NCI-H2029 treated with DMSO at 0.1 percent for 48 hours (cell line): ENCODE measurements at regions not wholly inside any gene's neighbourhood (a gene's known extent, or its start where the extent isn't known, plus 50 kb on each side); places are given as distances from the start of the nearest gene placed in this dataset.
"Not testable (repeated sequence)": the region's sequence is repeated elsewhere in the genome, so short reads cannot be mapped to it uniquely, and the experiment has no call there.

ENCODE experiments used
- DNase-seq: peaks from one replicate; lab custom pipeline; 2025; lab: John Stamatoyannopoulos, UW

- no peak for DNase-seq
Observed at GRCh38 chr4:12447451-12447850, 1018.8 kb upstream of the HS3ST1 start.

DNA sequence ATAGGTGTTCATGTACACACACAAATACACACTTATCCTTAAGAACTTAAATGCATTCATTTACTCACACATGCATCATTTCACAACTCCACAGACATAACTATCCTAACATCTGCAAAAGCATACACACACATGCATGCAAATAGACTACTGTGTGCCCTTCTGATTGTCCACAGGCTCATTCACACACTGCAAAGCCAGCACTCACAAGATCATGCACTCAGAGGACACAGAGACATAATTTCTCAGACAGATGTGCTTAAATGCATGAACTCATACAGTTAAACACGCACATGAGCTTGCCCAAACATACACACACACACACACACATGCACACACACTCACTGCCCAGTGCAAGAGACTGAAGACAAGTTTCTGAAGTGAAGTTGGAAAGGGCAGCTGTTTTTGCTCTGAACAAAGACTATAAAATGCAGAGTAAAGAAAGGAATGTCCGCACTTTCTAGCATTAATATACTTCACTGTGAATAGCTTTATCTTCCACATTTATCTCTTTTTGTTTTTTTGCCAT is 1018.0 kb upstream of the HS3ST1 start:
- no peak for DNase-seq

- DNase-seq: no peak
Observed at GRCh38 chr4:12446256-12446655, 1017.6 kb upstream of the HS3ST1 start.

GRCh38 chr4:12445711-12446235 is 1017.1 kb upstream of the HS3ST1 start:
- DNase-seq: no peak

- DNase-seq: no peak
Observed at GRCh38 chr4:12439633-12440305, 1011.1 kb upstream of the HS3ST1 start.

DNA sequence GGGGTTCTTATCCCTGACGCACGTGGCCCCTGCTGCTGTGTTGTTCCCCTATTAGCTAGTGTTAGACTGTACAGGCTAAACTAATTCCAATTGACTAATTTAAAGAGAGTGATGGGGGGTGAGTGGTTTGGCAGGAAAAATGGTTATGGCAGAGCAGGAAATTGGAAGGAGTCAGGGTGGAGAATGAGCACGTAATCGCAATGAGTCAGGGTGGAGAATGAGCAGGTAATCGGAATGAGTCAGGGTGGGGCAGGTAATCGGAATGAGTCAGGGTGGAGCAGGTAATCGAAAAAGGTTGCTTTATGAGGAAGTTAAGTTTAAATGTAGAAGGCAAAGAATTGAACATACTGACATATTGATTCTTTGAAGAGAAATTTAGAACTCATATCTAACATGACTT is 1002.6 kb upstream of the HS3ST1 start:
- DNase-seq: not testable (repeated sequence)

DNA sequence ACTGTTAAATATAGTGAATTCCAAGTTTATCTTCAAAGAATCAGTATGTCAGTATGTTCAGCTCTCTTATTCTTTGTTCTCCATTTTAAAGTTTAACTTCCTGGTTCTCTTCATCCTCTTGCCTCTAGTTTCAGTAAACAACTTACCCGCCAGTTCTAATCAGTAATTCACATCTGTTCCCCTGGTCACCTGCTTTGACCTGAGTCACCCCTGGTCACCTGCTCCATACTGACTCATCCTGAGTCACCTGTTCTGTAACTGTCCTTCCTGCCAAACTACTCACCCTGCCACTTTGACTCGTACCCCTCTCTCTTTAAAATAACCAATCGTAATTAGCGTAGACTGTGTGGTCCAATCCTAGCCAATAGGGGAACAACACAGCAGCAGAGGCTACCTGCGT is 992.7 kb upstream of the HS3ST1 start:
- no peak for DNase-seq

GRCh38 chr4:12416755-12417154 is 988.1 kb upstream of the HS3ST1 start:
- no peak for DNase-seq

DNA sequence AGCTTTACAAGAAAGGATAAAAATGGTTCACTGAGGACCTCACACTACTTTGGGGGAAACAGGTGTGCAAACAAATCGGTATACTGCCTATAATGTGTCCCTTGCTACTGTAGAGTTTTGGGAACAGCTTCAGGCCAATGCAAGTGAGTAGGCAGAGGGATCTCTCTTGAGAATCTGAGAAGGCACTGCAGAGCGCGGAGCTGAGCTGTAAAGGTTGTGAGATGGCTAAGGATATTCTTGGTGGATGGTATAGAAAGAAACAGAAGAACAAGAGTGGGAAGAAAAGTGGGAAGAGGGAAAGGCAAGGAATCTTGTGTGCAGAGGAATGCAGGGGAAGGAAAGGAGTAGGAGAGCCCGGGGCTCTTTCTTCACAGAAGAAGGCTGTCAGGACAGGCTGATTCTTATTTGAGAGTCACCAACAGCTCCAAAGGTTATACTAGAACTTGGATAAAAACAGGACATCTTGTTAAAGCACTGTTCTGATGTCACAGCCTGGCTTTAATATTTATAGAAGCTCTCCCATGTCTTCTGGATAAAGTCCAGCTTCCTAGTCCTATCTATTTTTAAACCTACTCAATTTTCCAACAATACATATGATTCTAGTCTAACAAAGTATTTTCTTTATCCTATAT is 985.6 kb upstream of the HS3ST1 start:
- DNase-seq: no peak

- no peak for DNase-seq
Observed at GRCh38 chr4:12411072-12411471, 982.4 kb upstream of the HS3ST1 start.

GRCh38 chr4:12409507-12410190 is 981.0 kb upstream of the HS3ST1 start:
- DNase-seq: no peak

DNA sequence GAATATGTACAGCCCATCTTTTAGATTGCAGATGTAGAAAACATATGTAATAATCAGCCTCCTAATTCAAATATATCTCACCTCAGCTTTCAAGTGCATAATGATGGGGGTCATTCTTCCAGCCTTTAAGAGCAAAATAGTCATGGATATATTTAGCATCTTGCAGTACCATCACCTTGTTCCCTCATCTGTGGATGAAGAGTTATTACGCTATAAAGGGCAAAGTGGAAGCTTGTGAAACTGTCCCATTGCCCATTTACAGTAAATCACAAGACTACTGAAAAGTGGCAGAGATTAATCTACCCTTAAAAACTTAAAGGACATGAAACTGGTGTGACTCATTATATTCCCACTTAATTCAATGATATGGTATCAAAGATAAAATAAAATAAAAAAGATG is 979.7 kb upstream of the HS3ST1 start:
- DNase-seq: no peak

DNA sequence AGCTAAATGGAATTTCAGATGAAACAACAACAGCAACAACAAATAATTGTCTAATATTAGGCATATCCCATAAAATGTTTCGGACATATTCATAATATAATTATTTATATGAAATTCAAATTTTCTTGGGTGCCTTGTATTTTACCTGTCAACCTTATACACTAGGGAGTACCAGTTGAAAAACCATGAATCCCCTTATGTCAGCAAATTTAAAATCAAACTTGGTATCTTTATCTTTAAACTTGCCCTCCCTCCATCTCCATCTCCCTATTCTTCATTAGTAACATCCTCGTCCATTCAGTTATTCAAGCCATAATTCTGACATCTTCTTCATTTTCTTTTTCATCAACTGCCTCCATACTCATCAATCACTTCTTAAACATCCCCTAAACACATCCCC is 974.5 kb upstream of the HS3ST1 start:
- no peak for DNase-seq

- DNase-seq: no peak
Observed at GRCh38 chr4:12399781-12400180, 971.1 kb upstream of the HS3ST1 start.

GRCh38 chr4:12393631-12394262 is 965.1 kb upstream of the HS3ST1 start:
- DNase-seq: no peak

DNA sequence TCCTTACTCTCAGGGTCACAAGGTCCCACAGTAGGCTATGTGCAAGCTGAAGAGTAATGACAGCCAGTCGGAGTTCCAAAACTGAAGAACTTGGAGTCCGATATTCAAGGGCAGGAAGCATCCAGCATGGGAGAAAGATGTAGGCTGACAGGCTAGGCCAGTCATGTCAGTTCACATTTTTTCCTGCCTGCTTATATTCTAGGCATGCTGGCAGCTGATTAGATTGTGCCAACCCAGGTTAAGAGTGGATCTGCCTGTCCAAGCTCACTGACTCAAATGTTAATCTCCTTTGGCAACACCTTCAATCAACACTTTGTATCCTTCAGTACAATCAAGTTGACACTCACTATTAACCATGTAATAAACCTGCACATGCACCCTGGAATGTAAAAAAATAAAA is 960.9 kb upstream of the HS3ST1 start:
- no peak for DNase-seq

DNA sequence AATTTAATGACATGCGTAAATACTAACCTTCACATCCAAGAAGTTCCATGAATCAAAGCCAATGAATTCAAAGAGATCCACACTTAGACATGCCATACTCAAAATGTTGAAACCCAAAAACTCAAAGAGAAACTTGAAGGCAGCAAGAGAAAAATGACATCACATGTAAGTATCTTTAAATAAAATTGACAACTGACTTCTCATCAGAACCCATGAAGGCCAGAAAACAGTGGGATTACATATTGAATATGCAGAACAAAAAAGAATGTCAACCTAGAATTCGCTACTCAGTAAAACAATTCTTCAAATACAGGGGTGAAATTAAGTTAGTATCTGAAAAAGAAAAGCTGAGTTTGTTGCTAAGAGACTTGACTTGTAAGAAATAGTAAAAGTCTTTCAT is 953.9 kb upstream of the HS3ST1 start:
- DNase-seq: no peak

GRCh38 chr4:12379191-12379590 is 950.5 kb upstream of the HS3ST1 start:
- no peak for DNase-seq

DNA sequence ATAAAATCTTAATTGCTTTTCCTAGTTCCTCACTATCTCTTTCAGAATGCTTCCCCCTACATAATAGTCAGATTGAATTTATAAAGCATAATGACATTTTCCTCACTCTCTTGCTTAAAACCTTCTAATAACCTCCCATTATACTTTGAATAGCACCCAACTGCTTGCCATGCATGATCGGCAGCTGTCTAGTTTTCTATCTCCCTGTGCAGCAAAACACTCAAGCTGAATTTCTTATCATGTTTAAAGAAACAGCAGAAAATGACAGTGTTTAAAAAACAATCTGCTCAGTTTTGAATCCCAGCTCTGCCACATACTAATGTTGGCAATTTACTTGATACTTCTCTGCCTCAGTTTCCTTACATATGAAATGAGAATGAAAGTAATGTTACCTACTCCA is 947.1 kb upstream of the HS3ST1 start:
- DNase-seq: no peak

GRCh38 chr4:12365869-12366268 is 937.2 kb upstream of the HS3ST1 start:
- not testable (repeated sequence) for DNase-seq

DNA sequence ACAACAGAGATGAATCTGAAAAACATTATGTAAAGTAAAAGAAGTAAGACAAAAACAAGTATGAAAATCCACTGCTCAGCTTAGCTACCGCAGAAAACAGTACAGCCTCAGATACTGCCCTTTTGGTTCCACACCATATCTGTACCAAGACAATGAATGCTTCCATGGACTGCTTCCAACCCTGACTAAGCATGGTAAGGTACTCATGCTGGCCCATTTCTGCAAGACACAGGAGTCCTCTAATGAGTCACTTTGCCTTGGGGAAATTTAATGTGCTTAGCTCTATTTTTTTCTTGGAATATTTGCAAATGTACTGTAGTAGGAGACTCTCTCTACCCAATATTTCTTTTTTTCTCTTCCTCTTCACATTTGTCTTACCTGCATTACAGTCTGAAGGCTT is 931.7 kb upstream of the HS3ST1 start:
- no peak for DNase-seq

DNA sequence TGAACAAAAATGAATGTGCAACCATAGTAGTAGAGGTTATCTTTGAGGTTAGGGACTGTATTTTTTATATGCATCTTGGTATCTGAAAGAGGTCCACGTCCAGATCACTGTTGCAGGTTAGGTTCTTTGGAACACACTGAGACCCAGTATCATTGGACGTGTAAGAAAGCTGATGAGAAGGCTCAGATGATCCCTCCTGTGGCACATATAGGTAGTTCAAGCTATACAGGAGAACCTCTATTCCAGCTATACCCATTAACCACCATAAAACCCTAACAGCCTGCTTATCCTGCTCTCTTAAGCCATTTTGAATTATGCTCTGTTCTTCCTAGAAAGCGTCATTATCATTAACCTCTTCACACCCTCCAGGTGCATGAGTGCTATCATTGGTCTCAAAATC is 930.7 kb upstream of the HS3ST1 start:
- no peak for DNase-seq
